ENCODE measurements at regions not wholly inside any gene's neighbourhood (a gene's known extent, or its start where the extent isn't known, plus 50 kb on each side); places are given as distances from the start of the nearest gene placed in this dataset.

DNA sequence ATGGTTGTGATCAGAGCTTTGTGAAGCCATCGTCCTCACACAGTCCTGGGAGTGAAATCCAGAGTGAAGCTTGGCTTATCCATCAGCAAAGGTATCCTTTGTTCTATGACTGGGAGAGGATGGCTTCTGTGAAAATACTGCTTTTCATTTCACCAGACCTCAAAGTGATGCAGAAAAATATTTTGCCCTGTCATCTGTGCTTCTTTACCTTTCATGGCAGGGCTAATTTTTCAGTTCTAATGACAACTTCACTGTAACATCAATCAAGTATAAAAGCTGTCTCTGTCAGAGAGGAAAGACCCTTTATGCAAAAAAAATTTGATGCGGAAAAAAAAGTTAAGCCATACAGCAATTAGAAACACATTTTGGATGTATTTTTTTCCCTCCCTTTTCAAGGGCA lies 468.1 kb upstream of the ADARB2 start:
- TF ChIP-seq EP300 (IDR thresholded peaks at IDR 0.05) (no peak), POLR2A (IDR thresholded peaks at IDR 0.05) (no peak), POLR2AphosphoS5 (IDR thresholded peaks at IDR 0.05) (no peak)
- TF ChIP-seq, protein P1, sequence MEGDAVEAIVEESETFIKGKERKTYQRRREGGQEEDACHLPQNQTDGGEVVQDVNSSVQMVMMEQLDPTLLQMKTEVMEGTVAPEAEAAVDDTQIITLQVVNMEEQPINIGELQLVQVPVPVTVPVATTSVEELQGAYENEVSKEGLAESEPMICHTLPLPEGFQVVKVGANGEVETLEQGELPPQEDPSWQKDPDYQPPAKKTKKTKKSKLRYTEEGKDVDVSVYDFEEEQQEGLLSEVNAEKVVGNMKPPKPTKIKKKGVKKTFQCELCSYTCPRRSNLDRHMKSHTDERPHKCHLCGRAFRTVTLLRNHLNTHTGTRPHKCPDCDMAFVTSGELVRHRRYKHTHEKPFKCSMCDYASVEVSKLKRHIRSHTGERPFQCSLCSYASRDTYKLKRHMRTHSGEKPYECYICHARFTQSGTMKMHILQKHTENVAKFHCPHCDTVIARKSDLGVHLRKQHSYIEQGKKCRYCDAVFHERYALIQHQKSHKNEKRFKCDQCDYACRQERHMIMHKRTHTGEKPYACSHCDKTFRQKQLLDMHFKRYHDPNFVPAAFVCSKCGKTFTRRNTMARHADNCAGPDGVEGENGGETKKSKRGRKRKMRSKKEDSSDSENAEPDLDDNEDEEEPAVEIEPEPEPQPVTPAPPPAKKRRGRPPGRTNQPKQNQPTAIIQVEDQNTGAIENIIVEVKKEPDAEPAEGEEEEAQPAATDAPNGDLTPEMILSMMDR (IDR thresholded peaks at IDR 0.05), result no peak

Measured in suprapubic skin (tissue), 4 donors.